Nephron progenitor cell (in vitro differentiated cells): ENCODE measurements at regions not wholly inside any gene's neighbourhood (a gene's known extent, or its start where the extent isn't known, plus 50 kb on each side); places are given as distances from the start of the nearest gene placed in this dataset.

ENCODE experiments used
- DNase-seq: peaks from one replicate; pipeline ENCODE4 v3.0.0; 2021
- H3K27ac Mint-ChIP-seq: 2 replicates; pipeline ENCODE4 v1.8.0; 2021; ENCODE audit warnings: mild to moderate bottlenecking, moderate library complexity, mixed read lengths
- H3K27me3 Mint-ChIP-seq: 2 replicates; pipeline ENCODE4 v1.8.0; 2021; ENCODE audit warnings: mild to moderate bottlenecking, low read depth, mixed read lengths; ENCODE audit not compliant: poor library complexity
- H3K36me3 Mint-ChIP-seq: 2 replicates; pipeline ENCODE4 v1.8.0; 2021; ENCODE audit warnings: low read depth, mixed read lengths
- H3K4me1 Mint-ChIP-seq: 2 replicates; pipeline ENCODE4 v1.8.0; 2021; ENCODE audit warnings: mixed read lengths
- H3K4me3 Mint-ChIP-seq: 2 replicates; pipeline ENCODE4 v1.8.0; 2021; ENCODE audit warnings: mild to moderate bottlenecking, moderate library complexity, mixed read lengths
- H3K9me3 Mint-ChIP-seq: 2 replicates; pipeline ENCODE4 v1.8.0; 2021; ENCODE audit warnings: mild to moderate bottlenecking, moderate library complexity, mixed read lengths
- CTCF ChIP-seq: fragments of 200-600 bp; sonication (generic); IDR thresholded peaks from 2 replicates; pipeline ENCODE4 v1.5.0; 2021; ENCODE audit warnings: antibody characterized with exemption

- no peaks in the 10 kb centered on the region for H3K4me1 Mint-ChIP-seq
- DNase-seq, result no peak
- H3K4me3 Mint-ChIP-seq, result no peak overlapping the region
- H3K27ac Mint-ChIP-seq, result no peak overlapping the region
- H3K9me3 Mint-ChIP-seq, result no peaks in the 10 kb centered on the region
- H3K27me3 Mint-ChIP-seq, result peaks cover 8% of the 10 kb centered on the region
- H3K36me3 Mint-ChIP-seq, result no peaks in the 10 kb centered on the region
- TF ChIP-seq CTCF, result no peak
Observed at GRCh38 chr15:53295574-53295973, 463.9 kb downstream of the WDR72 start.

- Mint-ChIP-seq H3K4me3 (no peak overlapping the region), H3K4me1 (no peaks in the 10 kb centered on the region)
Observed at GRCh38 chr15:53288542-53288941, 470.9 kb downstream of the WDR72 start.

GRCh38 chr15:53274630-53275029 lies 484.5 kb upstream of the ONECUT1 start:
- peaks cover 7% of the 10 kb centered on the region for H3K27me3 Mint-ChIP-seq
- no peak overlapping the region for H3K4me3 Mint-ChIP-seq
- H3K4me1 Mint-ChIP-seq, result no peaks in the 10 kb centered on the region
- no peak for TF ChIP-seq CTCF
- H3K9me3 Mint-ChIP-seq, result no peaks in the 10 kb centered on the region
- no peaks in the 10 kb centered on the region for H3K36me3 Mint-ChIP-seq
- no peak overlapping the region for H3K27ac Mint-ChIP-seq
- DNase-seq, result no peak

More at GRCh38 chr15:53288542-53288941, 470.9 kb downstream of the WDR72 start:
- no peak for TF ChIP-seq CTCF
- no peaks in the 10 kb centered on the region for H3K36me3 Mint-ChIP-seq
- peaks cover 14% of the 10 kb centered on the region for H3K27me3 Mint-ChIP-seq
- no peak overlapping the region for H3K27ac Mint-ChIP-seq
- no peaks in the 10 kb centered on the region for H3K9me3 Mint-ChIP-seq
- no peak for DNase-seq

GRCh38 chr15:53272116-53272515 lies 482.0 kb upstream of the ONECUT1 start:
- no peak for TF ChIP-seq CTCF
- Mint-ChIP-seq H3K4me1 (no peaks in the 10 kb centered on the region), H3K27me3 (peaks cover 2% of the 10 kb centered on the region), H3K27ac (no peak overlapping the region), H3K36me3 (no peaks in the 10 kb centered on the region), H3K4me3 (no peak overlapping the region), H3K9me3 (no peaks in the 10 kb centered on the region)
- DNase-seq, result no peak

GRCh38 chr15:53266176-53266575 lies 476.0 kb upstream of the ONECUT1 start:
- Mint-ChIP-seq H3K36me3 (no peaks in the 10 kb centered on the region), H3K4me3 (no peak overlapping the region), H3K9me3 (no peaks in the 10 kb centered on the region), H3K27ac (no peak overlapping the region), H3K4me1 (no peaks in the 10 kb centered on the region), H3K27me3 (no peaks in the 10 kb centered on the region)
- DNase-seq, result no peak
- TF ChIP-seq CTCF, result no peak

- no peaks in the 10 kb centered on the region for H3K9me3 Mint-ChIP-seq
- H3K4me3 Mint-ChIP-seq, result no peak overlapping the region
- no peak for DNase-seq
- H3K4me1 Mint-ChIP-seq, result no peaks in the 10 kb centered on the region
- no peak overlapping the region for H3K27ac Mint-ChIP-seq
- H3K27me3 Mint-ChIP-seq, result peaks cover 17% of the 10 kb centered on the region
- no peaks in the 10 kb centered on the region for H3K36me3 Mint-ChIP-seq
- TF ChIP-seq CTCF, result no peak
Observed at GRCh38 chr15:53260647-53261046, 470.5 kb upstream of the ONECUT1 start.
